DMS53 treated with DMSO at 0.1 percent for 48 hours (cell line): ENCODE measurements at regions not wholly inside any gene's neighbourhood (a gene's known extent, or its start where the extent isn't known, plus 50 kb on each side); places are given as distances from the start of the nearest gene placed in this dataset.

ENCODE experiments used
- DNase-seq: peaks from one replicate; lab custom pipeline; 2025; ENCODE audit not compliant: unreplicated experiment; lab: John Stamatoyannopoulos, UW

DNA sequence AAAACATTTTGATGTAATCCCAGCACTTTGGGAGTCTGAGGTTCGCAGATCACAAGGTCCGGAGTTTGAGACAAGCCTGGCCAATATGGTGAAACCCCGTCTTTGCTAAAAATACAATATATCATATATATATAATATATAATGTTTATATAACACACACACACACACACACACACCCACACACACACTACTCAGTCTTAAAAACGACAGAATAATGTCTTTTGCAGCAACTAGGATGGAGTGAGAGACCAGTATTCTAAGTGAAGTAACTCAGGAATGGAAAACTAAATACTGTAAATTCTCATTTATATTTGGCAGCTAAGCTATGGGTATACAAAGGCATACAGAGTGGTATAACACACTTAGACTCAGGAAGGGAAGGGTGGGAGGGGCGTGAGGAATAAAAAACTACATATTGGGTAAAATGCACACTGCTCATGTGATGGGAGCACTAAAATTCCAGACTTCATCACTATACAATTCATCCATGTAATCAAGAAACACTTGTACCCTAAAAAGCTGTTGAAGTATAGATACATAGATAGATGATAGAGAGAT, 231.2 kb upstream of the SEMA3A start:
- no peak for DNase-seq

DNA sequence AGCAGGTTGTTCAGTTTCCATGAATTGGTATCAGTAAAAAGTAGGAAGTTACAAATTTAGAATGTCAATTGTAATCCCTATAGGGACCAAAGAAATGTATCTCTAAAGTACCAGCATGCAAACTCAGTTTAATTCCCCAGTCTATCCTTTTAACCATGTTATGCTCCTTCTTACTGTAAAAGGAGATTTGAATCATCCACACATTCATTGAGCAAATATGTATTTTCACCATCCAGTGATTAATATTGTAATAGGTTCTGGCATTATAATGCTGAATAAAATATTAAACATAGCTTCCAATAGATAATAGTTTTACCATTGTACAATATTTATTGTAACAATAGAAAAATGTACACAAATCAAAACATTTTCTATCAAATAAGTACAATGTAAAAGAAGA, 228.2 kb upstream of the SEMA3A start:
- no peak for DNase-seq

DNA sequence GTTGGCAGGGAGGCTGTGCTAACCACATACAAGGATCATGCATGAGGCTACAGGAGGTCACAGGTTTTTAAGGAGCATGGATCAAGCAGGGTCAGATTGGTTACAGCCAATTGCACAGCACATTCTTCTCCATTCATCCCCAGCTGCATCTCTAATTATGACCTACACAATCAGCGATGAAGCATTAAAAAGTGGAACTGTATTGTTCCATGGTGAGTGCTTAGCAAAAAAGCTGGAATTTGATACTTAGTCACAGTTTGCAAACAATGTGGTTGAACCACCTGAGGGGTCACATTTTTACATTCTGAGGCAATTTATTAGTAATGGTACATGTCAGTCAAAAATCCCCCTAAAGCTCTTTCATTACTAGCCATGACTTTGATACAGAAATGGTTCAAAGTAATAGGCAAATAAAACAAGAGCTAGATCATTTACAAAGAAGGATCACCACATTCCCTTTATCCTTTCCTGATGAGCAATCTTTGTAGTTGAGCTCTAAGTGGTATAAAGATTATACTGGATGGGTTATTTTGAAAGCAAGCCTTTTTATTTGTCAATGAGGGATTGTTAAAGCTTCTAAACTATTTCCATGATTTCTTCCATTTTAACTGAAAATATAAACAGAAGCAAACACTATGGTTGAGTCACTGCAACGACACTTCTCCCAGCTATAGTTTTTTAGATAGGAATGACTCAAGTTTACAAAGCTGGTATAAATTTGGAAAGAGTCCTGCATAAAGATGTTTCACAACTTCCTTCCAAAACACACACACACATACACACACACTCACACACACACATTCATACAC, 217.8 kb upstream of the SEMA3A start:
- DNase-seq = peak; percentile 19

DNA sequence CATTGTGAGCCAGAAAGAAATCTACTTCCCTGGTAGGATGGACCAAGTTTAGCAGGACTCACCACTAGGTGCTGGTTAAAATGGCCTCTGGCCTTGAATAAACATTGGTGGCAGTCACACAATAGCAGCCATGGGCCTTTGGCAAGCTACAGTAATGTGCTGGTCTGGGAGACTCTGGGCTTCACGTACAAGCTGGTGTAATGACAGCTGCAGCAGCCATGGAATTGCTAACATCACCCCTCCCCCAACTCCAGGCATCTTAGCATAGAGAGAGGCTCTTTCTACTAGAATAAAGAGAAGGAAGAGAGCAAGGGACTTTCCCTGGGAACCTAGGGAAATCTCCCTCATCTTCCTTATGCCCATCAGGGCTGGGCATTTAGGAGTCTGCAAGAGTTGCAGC, 205.1 kb upstream of the SEMA3A start:
- DNase-seq = peak; percentile 9

DNA sequence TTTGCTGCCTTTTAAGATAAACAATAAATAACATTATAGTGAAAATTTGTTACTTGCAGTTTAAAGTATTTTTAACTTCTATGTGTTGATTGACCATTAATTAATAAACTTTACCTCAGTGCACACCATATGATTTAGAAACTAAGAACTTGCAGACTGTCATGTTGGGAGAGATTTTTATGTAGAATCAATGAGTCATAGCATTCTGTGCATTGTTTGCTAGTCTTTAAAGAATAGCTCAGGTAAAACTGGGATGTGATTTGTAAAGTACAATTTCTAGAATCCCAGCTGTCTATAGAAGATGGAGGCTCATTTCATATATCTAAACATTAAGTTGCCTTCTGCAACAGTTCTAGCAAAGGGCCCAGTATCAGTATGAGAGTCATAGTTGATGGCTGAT, 199.6 kb upstream of the SEMA3A start:
- no peak for DNase-seq

DNA sequence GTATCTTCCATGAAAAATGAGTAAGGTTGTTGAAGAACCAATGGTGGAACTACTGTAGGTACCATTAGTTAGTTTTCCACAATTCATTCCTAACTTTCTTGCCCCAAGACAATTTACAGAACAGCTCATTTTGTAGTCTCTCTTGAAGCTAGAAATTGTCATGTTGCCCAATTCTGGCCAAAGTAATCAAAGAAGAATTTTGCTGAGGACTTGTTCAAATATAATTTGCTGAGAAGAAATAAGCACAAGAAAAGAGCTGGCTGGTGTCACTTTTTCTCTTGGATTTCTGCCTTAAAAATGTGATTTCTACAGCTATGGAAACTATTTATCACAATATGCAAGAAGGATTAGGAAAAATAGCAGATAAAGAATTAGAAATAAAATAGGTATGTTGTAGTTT, 199.2 kb upstream of the SEMA3A start:
- DNase-seq = no peak

DNA sequence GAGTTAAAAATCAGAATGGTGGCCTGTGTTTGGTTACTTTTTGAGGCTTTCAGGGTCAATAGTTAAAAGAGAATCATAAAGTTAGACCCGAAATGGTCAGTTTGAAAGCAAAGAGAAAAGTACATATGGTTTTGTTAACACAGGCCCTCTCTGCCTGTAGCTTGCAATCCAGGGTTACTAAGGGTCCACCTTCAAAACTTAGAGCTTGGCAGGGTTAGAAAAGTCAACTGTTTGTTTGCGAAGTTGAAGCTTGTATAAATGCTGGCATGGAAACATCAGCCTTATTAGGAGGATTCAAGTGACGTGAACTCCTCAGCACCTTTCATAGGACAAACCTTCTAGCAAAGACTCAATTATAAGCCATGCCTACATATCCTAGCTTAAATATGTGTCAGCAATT, 196.3 kb upstream of the SEMA3A start:
- no peak for DNase-seq

DNA sequence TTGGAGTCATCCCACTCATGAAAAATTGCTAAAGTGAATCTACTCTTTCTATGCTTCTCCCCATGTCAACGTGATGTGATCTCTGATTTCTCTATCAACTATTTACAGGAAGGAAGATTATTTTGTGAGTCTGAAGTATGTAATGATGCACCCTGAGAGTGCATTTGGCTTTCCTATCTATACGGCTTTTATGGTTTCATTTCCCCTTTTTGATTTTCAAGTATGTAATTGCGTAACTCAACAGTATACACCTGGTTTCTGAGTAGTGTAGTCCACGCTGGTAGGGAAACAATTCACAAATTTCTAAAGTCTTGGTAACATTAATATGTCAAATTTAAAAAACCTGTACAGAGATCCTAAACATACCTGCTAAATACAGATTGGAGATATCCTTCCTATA, 194.7 kb upstream of the SEMA3A start:
- no peak for DNase-seq

DNA sequence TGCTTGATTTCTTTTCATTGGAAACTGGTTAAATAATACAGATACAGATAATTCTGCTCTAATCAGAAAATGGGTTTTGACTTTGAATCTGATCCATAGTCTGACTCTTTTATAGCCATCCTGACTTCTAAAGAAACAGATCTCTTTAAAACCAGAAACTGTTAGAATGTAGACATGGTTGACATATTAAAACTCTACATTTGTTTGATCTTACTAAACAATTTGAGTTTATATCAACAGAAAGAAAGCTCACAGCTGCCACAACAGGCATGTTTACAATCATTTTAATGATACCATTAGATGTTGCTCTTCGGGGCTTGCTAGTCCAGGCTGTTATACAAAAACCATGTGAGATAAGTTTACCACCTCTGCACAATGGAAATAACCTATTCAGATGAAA, 193.0 kb upstream of the SEMA3A start:
- DNase-seq = no peak

DNA sequence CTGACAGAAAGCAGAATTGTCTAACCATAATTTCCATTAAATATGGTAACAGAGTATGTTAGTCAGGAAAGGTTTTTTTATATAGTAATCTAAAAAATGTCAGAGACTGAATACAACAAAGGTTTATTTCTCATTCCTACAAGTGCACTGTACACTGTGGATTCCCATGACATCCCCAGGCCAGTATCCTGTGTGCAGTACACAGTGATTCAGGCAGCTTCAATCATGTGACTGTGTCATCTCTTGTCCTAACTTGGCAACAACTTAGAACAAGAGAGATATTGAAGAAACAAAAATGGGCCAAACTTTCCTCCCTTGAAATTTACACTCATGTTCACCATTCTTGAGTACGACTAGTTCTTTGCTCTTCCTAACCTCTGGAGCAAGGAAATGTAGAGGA, 189.8 kb upstream of the SEMA3A start:
- DNase-seq = no peak

DNA sequence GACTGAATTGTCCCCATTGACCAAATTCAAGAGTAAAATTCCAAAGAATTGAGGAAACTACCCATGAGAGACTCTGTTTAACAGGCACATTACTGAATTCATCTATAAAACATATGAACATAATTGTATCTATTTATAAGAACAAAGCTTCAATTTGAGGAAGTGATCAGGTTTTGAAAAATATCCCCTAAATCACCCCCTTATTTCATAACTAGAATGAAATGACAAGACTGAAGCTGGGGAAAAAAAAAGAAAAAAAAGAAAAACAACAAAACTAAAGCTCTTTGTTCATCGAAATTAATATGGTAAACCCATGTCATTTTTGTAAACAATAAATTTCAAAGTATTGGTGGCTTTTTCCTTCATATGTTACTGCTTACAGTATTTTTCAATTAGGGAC, 184.9 kb upstream of the SEMA3A start:
- no peak for DNase-seq

DNA sequence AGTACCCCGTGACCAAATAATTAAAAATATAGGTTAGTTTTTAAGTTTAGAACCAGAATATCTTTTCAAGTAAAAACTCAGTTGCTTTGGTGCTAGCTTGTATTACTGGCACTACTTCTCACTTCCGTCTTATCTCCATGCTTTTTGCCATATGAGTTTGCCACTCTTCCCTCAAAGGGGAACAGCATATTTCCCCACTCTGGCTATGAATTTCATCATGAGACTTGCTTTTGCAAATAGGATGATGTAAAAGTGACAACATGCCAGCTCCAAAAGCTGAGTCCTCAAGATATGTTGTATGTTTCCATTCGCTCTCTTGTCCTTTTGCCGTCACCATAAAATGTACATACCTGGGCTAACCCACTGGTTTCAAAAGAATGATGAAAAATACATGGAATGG, 178.1 kb upstream of the SEMA3A start:
- no peak for DNase-seq

DNA sequence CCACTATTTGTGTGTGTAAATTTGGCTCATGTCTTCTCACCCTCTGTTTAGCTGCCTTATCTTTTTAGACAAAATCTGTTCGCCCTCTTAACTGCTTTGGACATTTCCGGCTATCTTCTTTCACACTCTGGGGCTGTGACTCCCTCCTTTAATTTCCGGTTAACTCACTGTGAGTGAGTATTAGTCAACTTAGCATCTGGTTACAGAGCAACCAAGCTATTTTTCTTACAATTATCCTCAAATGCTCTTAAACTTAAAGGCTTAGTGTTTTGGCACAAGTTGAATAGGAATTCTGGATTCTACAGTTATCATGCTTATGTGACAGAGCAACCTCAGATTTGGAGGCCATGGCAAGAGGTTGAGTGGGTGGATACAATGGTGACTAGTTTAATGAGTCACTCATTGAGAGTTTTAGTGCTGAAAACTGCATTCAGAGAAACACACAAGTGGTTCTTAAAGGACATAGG, 177.6 kb upstream of the SEMA3A start:
- peak; percentile 5 for DNase-seq

DNA sequence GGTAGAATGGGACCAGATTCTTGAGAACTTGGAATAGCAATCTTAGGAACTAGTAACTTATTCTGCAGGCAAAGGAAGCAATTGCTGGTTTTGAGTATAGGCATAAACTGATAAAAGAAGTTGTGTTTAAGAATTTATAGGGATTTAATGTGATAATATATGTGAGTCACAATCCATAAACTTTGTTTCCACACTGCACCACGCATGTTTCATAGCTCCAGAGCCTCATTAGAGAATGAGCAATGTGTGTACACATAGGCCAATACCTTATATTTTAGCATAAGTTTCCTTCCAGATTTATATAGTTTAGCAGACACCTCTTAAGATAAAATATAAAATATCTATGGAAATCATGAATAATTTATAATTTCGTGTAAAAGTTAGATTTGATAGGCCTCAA, 175.5 kb upstream of the SEMA3A start:
- no peak for DNase-seq

DNA sequence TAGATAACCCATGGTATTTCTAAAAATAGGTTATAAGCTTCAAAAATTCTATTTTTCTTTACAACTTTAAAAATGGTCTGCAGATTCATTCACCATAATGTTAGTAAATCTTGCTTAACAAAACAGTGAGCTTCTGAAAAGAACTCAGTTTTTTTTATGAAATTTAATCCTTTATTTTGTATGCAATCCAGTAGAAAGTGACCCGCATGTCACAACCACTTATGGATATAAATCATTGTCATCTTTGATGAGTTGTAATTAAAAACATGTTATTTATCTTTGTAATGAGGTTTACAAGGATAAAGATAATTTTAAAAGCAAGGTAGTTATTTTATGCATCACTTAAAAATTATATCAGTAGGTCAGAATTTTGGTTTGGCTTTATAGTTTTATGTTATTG, 173.5 kb upstream of the SEMA3A start:
- DNase-seq = no peak

DNA sequence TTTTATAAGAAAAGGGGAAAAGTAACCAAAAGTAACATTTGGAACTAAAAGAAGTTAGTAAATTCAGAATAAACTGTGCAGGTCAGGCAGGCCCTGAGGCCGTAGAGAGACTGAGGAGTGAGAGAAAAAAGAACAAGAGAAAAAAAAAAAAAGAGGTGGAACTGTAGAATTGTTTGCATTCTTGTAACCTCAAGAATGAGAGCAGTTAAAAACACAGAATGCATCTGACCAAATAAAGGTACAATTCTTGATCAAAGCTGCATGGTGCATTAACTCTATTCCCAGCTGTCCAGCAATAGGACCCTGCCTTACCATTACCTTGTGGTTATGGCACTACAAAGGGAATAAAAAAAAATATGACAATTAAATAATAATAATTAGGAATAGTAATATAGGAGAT, 170.1 kb upstream of the SEMA3A start:
- no peak for DNase-seq

DNA sequence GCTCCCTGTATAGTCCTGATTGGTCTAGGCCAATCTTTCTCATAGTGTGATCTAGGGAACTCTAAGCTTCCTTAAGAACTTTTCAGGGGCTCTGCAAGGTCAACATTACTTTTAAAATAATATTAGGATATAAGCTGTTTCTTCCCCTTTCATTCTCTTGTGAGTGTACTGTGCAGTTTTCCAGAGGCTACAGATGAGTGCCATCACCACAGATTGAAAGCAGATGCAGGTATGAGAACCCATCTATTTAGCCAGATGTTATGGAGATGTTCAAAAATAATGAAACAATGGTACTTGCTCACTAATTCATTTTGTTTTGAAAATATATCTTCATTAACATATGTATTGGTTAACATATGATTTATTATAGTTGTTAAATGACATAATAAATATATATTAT, 169.2 kb upstream of the SEMA3A start:
- DNase-seq = no peak

DNA sequence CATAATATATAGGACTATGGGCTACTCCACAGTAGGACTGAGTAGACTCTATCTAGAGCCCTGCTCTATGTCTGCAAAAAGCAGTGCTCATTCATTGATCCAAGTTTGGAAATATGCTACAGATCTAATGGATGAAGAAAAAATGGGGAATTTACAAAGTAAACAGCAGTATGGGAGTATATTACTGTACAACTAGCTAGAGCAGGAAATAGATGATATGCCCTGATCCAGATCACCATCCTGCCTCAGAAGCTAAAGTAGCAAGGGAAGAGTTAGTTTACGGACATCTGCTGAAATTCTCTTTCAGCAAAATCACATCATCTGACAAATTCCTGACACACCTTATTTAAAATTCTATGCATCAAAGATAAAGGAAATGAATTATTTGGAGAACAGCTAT, 168.2 kb upstream of the SEMA3A start:
- no peak for DNase-seq

DNA sequence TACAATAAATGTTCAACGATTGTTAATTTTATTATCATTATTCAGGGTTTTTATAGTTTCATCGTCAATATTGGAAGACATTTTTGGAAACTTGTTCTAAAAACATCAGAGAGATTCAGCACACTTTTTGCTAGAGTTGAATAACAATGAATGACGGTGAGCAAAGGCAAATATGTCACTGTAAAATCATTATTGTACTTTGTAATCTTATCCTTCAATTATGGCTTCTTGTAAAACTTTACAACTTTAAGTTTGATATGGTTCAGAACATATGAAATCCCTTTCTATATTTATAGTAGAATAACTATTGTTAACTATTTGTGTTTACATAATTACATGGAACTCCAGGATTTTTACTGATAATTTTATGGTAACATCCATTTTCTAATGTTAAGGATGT, 167.8 kb upstream of the SEMA3A start:
- no peak for DNase-seq

DNA sequence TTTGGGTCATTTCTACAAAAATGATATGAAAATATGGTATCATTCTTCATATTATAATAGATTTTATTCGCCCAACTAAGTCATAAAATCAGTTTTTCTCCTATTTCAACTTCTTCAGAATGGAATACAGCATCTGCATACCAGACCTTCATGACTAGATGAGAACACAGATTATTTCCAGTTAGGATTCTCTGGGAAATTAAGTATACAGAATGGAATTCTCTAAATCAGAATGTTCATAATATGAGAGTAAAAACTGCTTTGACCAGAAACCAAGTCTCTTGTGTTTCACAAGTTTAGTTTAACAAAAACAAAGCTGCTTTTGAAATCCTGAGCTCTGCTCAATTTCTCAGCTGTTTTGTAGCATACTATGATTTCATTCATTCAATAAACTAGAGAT, 160.3 kb upstream of the SEMA3A start:
- no peak for DNase-seq

DNA sequence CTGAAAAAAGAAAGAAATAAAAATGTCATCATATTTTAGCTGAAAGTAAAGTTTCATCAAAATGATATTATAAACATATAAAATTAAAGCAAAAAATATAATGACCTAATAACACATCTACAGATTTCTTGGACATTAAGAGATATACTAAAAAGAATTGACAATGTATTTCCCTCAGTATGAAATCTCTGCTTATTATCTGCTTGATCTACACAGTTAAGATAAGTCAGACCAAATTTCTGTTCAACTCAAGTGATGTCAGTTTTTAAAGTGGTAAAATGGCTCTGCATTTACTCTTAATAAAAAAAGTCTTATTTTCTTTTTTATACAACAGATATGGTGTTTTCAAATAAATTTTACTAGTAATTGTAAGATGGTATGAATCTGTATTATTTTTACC, 159.4 kb upstream of the SEMA3A start:
- DNase-seq = no peak

DNA sequence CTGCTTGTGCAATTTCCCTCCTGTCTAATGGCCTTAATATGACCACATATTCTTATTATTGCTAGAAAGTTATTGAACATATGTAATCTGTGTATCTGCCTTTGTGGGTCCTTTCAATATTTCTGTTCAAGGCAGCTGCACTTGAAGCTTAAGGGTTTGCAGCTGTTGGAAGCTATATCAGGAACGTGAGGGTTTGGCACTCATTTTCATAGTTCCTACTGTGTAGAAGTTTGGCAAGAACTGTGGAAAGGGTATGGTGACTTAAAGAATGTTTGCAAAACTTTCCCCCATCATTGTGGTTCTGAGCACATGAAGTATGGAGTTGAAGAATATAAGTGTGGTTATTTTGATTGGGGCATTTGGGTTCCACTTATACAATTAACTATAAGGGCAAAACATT, 144.7 kb upstream of the SEMA3A start:
- no peak for DNase-seq

DNA sequence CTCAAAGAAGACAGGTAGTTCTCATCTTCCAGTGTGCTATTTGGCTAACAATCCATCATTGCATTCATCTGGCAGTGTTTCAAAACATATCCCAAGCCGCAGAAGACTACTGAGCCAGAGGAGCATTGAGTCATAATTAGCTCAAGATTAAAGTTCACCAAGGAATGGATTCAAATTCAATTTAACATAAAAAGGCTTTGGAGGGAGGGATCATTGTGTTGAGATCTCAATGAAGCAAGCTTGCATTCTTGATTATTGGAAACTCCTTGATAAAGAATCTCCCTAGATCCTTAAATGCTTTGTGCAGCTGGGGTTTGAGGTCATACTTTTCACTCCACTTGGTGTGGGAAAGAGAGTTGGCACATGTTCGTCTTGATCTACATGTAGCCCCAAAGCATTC, 142.8 kb upstream of the SEMA3A start:
- DNase-seq = no peak
